ENCODE measurements at regions not wholly inside any gene's neighbourhood (a gene's known extent, or its start where the extent isn't known, plus 50 kb on each side); places are given as distances from the start of the nearest gene placed in this dataset.

DNA sequence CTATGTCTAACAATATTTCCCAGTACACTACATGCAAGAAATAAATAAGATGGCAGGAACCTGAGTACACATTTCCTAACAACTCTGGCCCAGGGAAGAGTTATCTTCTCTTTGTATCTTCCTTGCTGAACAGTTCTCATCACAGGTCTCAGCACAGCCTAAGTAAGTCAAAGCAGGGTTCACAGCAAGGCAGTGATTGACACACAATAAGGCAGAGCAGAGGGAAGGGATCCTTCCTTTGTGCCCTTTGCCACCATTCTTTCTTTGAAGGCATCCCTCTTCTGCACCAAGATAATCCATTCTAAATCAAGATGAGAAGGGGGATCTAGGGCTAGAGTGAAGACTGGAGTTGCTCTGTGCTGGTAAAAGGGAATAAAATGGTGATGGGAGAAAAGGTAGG lies 73.4 kb upstream of the TRPC4 start:
- no peak for DNase-seq

DNA sequence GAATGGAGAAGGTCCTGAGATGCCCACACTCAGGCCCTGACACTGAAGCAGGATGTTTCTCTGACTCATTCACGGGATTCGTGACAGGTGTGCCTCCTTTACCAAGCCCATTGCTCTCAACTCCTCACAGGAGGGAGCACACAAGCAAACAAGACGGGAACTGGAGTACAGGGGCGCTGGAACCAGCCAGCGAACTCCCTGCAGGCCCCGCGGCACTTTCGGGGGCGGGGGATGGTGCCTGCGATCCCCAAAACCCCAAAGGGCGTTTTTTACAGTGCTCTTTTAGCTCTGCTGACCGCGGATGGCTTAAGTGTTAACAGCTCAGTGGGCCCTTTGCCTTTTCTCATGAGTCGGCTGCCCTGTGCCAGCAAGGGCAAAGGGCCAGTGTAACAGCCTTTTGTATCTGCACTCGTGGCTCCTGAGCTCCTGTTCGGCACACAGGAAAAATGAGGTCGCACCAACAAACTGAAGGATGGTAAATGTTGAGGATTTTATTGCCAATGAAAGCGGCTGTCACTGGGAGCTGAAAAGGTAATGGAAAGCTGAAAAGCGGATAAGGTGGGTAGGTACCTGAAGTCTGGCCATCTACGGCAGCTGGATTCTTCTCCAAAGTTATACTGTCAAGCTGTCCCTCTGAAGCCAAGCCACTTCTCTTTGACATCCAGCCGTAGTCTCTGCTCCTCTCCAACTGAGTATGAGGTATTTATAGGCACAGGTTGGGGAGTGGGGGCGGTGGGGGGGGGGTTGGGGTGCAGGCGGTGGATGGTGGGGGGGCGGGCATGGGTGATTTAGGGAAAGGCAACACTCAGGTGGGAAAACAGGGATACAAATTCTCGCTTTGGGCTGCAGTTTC lies 65.0 kb upstream of the TRPC4 start:
- no peak for DNase-seq

DNA sequence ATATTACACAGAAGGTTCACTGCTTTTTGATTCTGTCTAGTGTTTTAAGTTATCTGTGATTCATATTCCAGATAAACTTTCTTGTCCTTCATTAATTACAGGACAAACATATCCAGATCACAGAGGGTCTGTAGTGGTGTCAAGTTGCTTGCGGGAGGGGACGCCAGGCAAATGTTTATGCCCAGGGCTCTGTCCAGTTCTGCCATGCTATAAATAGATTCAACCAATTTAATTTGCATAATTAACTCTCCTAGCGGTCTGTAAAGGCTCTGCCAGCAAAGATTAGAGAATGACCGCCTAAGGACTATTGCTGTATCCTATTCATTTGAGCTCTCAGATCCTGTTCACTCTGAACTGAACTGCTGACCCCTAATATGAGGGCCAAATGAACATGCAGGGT lies 59.7 kb upstream of the TRPC4 start:
- DNase-seq = no peak

DNA sequence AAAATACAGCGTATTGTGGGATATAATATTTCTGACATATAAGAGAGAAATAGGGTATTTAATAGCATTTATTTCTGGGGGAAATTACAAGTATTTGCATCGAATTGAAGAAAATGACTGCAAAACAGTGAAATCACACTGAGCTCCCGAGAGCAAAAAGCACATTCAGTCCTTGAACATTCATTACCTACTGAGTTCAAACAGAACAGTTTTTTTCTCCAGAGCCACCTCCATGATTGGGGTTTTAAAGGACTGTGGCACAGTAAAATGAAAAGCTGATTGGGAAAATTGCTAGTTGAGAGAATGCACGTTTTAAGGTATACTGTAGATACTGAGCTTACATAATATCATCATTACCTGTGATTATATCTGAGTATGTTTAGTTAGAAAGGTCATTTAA lies 58.0 kb upstream of the TRPC4 start:
- DNase-seq = no peak

DNA sequence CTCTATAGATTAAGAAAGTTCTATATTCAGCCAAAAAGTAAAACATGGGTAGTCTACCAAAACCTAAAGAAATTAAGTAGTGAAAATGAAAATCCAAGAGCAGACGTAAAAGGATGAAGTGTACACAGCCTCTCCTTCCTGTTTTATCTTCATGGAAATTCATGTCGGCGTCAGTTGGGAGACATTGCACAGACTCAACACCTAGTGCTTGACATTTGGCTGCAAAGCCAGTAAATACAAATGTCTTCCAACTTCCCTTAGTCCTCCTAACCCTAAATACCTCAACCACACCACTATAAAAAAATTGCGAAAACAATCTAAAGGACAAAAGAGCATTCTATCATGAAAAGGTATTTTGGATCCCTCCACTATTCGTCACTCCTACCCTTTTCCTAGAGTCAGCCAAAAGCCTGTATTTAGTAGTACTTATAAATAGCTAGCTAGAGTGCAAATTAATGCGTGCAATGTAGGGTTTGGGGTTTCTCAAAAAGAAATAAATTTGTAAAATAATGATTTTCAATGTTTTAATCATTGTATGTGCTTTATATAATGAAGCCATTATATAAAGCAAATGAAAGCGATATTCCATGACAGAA lies 56.4 kb upstream of the TRPC4 start:
- no peak for DNase-seq

DNA sequence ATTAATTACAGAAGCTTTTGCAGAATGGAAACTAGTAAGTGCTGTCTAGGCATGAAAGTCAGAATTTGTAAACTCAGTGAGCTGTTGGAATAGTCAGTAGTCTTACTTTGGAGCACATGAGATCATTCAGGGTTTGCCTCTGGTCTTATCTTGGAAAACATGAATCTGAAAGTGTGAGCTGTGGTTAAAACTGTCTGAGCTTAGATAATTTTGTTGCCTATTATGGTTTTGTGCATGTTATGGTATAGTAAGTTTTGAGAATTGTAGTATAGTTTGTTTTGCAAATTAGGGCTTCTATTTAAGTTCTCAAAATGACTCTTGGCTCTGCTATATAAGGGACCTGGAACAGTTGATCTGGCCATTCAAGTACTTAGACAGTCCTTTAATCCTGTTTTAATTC lies 53.7 kb upstream of the TRPC4 start:
- no peak for DNase-seq

DNA sequence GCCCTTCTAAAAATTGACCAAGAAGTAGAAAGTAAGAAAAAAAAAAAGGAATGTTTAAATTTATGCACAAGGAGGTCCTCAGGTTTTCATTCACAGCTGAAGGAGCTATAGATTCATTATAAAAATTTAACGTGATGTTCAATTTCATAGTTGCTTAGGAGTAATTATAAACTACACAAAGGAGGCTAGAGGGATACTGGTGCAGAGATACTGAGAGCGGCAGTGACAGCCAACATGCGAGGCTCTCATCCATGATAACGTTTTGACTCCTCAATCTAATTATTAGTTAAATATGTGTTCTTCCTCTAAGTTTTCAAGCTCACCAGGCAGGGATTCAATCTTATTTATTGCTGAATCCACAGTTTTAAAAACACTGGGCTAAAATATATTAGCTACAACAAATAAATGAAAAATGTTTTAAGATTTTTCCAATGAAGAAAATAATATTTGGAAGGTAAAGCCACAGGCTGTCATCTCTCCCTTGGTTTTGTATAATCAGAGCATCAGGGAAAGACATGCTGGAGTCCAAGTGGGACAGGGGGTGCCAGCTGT lies 49.8 kb upstream of the TRPC4 start:
- no peak for DNase-seq
